GM21619 (cell line): ENCODE measurements at regions not wholly inside any gene's neighbourhood (a gene's known extent, or its start where the extent isn't known, plus 50 kb on each side); places are given as distances from the start of the nearest gene placed in this dataset.

Experiments
- ATAC-seq: cut with Tn5 transposase; IDR thresholded peaks from one replicate; pipeline ENCODE4 v1.9.1; 2021; ENCODE audit not compliant: unreplicated experiment

- no peak for ATAC-seq
Measured at GRCh38 chr12:107271523-107271922, 178.2 kb upstream of the CRY1 start.

- ATAC-seq: no peak
Measured at GRCh38 chr12:107275530-107275929, 182.2 kb upstream of the CRY1 start.

- no peak for ATAC-seq
Measured at GRCh38 chr12:107277855-107278254, 184.5 kb upstream of the CRY1 start.

- no peak for ATAC-seq
Measured at GRCh38 chr12:107282628-107283027, 189.3 kb upstream of the CRY1 start.

- no peak for ATAC-seq
Measured at GRCh38 chr12:107283652-107284051, 190.3 kb upstream of the CRY1 start.

GRCh38 chr12:107284692-107285091 is 191.3 kb upstream of the CRY1 start:
- ATAC-seq: no peak

- ATAC-seq: no peak
Measured at GRCh38 chr12:107287436-107288413, 194.4 kb upstream of the CRY1 start.

- no peak for ATAC-seq
Measured at GRCh38 chr12:107288414-107289127, 195.2 kb upstream of the CRY1 start.

GRCh38 chr12:107291018-107291417 is 197.7 kb upstream of the CRY1 start:
- no peak for ATAC-seq

- no peak for ATAC-seq
Measured at GRCh38 chr12:107296681-107297089, 203.3 kb upstream of the CRY1 start.

GRCh38 chr12:107302649-107303341 is 209.4 kb upstream of the CRY1 start:
- no peak for ATAC-seq

- no peak for ATAC-seq
Measured at GRCh38 chr12:107304588-107305532, 211.5 kb upstream of the CRY1 start.

- ATAC-seq: no peak
Measured at GRCh38 chr12:107306141-107306659, 212.9 kb upstream of the CRY1 start.

- no peak for ATAC-seq
Measured at GRCh38 chr12:107308310-107308709, 215.0 kb upstream of the CRY1 start.

- ATAC-seq: no peak
Measured at GRCh38 chr12:107309020-107309419, 215.7 kb upstream of the CRY1 start.

GRCh38 chr12:107310621-107311020 is 217.3 kb upstream of the CRY1 start:
- no peak for ATAC-seq

GRCh38 chr12:107311682-107312081 is 218.3 kb upstream of the CRY1 start:
- ATAC-seq: no peak

- ATAC-seq: no peak
Measured at GRCh38 chr12:107317751-107318555, 224.6 kb upstream of the CRY1 start.

GRCh38 chr12:107318556-107318805 is 225.1 kb upstream of the CRY1 start:
- ATAC-seq: no peak
